Fibroblast of pulmonary artery (primary cell): ENCODE measurements at regions not wholly inside any gene's neighbourhood (a gene's known extent, or its start where the extent isn't known, plus 50 kb on each side); places are given as distances from the start of the nearest gene placed in this dataset.

Experiments
- DNase-seq: peaks from one replicate; pipeline ENCODE4 v3.0.0-alpha.2; 2010; ENCODE audit warnings: low read depth
- H3K4me3 ChIP-seq: replicated peaks from 2 replicates; pipeline ENCODE4 v1.5.1; 2011; ENCODE audit warnings: low read depth, mild to moderate bottlenecking, control low read depth, low read length, moderate library complexity
- TF ChIP-seq, protein P1 (sequence below): IDR thresholded peaks from 2 replicates; pipeline ENCODE4 v1.5.1; 2011; ENCODE audit warnings: mild to moderate bottlenecking, control low read depth, low read length, inconsistent platforms; ENCODE audit errors: missing control alignments

DNA sequence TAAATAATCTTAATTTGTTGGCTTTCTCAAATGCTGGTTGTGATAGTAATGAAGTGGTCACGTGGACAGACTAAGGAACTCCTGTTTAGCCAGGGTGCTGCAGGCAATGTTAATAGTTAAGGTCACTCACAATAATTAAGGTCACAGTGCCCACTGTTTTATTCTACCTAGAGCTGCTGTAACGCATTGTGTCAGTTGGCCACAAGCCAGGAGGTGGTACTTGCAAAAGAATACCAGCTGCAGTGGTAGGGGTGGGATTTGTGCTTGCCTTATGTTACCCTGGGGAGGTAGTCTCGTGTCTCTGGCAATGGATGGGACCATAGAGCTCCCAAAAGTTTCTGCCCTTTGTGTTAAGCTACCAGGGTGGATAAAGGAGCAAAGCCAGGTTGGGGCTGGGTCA lies 969.1 kb upstream of the CDH8 start:
- no peak for DNase-seq
- TF ChIP-seq, protein P1, sequence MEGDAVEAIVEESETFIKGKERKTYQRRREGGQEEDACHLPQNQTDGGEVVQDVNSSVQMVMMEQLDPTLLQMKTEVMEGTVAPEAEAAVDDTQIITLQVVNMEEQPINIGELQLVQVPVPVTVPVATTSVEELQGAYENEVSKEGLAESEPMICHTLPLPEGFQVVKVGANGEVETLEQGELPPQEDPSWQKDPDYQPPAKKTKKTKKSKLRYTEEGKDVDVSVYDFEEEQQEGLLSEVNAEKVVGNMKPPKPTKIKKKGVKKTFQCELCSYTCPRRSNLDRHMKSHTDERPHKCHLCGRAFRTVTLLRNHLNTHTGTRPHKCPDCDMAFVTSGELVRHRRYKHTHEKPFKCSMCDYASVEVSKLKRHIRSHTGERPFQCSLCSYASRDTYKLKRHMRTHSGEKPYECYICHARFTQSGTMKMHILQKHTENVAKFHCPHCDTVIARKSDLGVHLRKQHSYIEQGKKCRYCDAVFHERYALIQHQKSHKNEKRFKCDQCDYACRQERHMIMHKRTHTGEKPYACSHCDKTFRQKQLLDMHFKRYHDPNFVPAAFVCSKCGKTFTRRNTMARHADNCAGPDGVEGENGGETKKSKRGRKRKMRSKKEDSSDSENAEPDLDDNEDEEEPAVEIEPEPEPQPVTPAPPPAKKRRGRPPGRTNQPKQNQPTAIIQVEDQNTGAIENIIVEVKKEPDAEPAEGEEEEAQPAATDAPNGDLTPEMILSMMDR: no peak
- no peak overlapping the region for H3K4me3 ChIP-seq

GRCh38 chr16:62989480-62989879 lies 953.2 kb upstream of the CDH8 start:
- no peak for DNase-seq
- H3K4me3 ChIP-seq: no peak overlapping the region
- TF ChIP-seq, protein P1: no peak

DNA sequence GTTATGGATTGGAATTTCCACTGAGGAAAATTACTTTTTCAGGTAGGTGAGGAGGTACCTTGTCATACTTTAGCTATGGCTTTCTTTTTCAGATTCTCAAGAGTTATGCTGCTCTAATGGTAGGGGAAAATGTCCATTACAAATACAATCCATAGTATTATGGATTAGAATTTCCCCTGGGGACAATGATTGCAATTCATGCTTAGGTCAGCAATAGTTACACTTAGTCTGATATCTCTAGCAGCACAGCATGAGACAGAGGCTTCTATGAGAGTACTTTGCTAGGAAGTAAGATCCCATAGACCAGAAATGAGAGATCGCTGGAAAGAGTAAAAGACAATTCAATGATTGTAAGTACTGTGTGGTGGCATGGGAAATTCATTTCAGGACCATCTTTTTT lies 949.5 kb upstream of the CDH8 start:
- DNase-seq: no peak
- TF ChIP-seq, protein P1: no peak
- no peak overlapping the region for H3K4me3 ChIP-seq

DNA sequence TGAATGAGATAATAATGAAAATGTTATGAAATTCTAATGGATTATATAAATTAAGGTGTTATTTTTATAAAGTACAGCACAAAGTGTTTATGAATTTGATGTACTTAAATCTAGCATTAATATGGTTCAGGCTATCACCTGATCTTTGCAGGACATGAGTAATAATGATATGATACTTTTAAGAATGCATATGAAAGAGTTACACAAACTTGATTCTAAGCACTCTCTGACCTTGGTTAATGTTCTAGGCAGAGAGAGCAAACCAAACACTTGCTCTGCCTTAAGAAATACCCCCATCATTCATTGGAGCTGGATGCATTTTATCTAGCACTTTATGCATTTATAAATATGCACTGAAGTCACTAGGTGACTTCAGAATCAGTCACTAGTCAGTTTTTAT lies 942.2 kb upstream of the CDH8 start:
- no peak for DNase-seq
- TF ChIP-seq, protein P1: no peak
- no peak overlapping the region for H3K4me3 ChIP-seq

GRCh38 chr16:62977876-62978275 lies 941.6 kb upstream of the CDH8 start:
- H3K4me3 ChIP-seq: no peak overlapping the region
- TF ChIP-seq, protein P1: no peak
- DNase-seq: no peak

- TF ChIP-seq, protein P1: no peak
- DNase-seq: no peak
- H3K4me3 ChIP-seq: no peak overlapping the region
Observed at GRCh38 chr16:62974424-62974823, 938.2 kb upstream of the CDH8 start.

- DNase-seq: no peak
- TF ChIP-seq, protein P1: no peak
- no peak overlapping the region for H3K4me3 ChIP-seq
Observed at GRCh38 chr16:62970851-62971250, 934.6 kb upstream of the CDH8 start.
